ENCODE measurements at regions not wholly inside any gene's neighbourhood (a gene's known extent, or its start where the extent isn't known, plus 50 kb on each side); places are given as distances from the start of the nearest gene placed in this dataset.
"Not testable (repeated sequence)": the region's sequence is repeated elsewhere in the genome, so short reads cannot be mapped to it uniquely, and the experiment has no call there.

DNA sequence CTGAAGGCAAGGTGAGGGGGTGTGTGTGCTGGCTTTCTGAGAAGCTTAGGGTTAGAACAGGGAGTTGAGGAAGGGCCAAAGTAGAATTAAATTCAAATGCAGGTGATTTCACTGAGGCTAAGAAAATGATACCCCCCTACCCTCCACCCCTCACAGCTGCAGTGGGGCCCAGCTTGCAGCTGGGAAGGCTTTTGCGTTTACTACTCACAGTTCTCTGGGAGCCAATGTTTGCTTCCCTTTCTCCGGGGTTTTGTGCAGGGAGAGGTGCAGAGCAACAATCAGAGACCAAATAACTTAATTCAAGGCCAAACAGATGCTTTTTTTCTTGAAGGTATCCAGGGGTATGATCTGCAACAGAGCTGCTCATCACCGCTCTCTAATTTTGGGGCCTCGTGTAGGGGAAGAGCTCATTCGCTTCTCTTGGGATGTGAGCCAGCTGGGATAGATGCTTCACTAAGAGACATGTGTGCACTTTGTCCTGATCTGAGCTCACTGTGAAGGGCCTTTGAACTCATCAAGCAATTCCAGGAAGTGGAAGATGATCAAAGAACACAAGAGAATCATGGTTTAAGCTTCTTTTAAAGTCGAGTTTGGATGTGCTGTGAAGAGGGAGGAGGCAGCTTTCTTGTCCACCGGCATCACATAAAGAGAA, 122.7 kb upstream of the C1GALT1C1 start:
- no peak for FAIRE-seq

DNA sequence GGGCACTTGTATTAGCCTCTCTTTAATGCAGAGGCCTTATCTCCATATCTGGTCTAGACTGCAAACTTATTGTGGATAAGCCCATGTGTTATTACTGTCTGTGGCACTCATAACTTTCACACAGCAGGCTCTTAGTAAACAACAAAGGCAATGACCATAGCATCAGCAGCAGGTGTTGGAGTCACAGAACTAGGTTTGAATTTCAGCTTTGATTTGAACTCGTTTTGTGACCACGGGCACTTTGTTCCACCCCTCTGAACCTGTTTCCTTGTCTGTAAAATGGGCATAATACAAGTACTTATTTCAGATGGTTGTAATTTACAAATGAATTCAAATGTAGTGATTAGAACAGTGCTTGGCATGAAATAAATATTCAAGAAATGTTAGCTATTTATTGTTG, 121.8 kb upstream of the C1GALT1C1 start:
- FAIRE-seq = no peak

DNA sequence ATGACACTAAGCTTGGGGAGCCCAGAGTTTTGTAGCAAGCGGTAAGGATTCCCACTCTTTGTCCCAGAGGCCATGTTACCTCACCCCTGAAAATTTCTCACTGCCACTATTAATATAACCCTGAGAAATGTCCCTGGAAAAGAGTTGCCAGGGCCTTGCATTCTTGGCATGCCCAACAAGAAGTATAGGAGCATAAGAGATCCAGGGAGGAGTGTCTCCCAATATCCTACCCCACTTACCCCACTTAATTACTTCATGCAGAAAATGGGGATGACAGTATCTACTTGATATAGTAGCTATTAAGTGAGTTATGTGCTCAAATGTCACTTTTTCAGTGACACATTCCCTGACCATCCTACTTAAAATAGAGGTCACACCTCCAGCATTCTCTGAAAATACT, 120.5 kb upstream of the C1GALT1C1 start:
- FAIRE-seq = no peak

DNA sequence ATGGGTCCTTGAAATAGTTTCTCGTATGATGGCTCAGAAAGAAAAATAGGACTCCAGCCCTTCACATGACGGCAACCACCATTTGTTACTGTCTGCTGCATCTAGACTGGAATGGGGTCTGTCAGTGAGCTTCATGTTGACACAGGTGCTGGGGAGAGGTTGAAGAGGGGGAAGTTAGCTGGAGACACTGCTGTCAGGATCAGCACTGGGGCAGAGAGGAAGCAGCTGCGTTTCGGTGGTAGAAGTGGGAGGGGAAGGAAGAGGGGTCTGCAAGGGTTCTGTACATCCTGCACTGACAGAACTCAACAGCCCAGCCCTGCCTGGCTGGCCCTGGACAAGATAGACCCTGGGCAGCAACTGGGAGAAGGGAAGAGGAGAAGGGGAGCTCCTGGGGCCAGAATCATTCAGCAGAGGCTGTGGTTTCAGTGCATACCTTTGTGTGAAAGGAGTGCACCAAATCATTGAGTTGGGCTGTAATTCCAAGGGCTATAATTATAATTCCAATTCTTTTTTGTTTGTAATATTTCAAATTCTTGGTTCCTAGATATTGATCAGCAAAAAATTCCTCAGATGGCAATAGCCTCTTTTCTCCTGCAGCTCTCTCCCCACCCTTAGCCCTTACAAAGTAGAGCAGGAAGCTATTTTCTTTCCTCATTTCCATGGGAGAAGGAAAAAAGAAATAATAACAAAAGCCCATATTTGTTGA, 119.4 kb upstream of the C1GALT1C1 start:
- no peak for FAIRE-seq

DNA sequence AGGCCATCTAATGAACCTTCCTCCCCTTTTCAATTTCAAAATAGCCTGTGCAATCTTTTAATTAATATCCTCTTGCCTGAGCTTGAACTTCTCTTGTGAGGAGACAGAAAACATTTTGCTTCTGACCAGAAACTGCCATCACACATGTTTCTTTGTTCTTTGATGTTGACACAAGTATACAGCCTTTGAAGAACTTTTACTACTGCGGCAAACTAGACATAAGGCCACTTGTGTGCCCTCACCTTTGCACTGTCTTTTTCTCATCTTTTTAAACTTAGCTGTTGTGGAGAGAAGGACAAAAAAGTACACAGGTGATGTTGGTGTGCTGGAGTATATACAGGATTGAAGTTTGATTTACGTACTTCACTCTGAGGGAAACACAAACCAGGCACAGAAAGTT, 116.3 kb upstream of the C1GALT1C1 start:
- no peak for FAIRE-seq

DNA sequence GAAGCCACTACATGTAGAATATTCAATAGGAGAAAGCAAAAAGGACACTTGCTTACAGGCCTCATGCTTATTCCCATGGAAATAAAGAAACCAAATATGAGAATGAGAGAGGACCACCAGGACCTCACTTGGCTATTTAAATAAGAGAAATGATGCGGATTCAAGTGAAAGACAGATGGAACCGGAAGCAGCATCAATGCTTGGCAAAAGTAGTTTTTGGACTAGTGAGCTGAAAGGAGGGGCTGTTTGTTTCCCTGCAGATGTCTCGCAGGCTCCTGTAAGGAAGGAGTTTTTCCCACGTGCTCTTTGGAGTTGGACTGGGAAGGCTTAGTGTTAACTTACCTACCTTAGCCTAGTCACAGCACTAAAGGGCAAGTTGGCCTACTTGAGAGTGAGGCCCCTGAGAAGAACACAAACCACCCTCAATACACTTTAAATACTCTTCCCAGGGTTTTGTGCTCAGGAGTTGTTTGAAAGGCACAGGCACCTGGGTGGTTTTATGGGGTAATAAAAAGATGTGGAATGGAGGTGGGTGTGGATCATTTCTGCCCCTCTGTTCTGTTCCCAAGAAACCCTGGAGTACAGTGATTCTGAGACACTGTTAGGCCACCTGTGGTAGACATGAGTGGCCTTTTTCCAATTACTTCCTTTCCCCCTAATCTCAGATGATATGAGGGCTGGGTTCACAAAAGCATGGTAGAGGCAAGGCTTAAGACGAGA, 113.3 kb upstream of the C1GALT1C1 start:
- no peak for FAIRE-seq

DNA sequence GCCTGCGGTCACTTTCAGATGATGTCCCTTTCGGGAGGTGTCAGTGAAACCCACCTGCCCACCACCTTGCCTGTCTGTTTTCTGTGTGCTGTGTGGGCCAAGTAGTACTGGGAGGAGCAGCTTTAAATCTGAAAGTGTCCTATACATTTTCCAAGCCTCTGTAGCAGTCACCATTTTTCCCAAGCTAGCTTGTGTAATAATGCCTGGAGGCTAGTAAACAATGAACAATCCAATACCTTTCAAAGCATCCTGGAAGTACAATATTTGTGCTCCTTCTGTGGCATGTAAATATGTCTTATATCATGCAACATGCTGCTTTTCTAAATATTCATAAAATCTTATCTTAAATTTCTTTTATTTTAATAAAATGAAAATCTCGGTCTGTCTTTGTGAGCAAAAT, 111.6 kb upstream of the C1GALT1C1 start:
- no peak for FAIRE-seq

DNA sequence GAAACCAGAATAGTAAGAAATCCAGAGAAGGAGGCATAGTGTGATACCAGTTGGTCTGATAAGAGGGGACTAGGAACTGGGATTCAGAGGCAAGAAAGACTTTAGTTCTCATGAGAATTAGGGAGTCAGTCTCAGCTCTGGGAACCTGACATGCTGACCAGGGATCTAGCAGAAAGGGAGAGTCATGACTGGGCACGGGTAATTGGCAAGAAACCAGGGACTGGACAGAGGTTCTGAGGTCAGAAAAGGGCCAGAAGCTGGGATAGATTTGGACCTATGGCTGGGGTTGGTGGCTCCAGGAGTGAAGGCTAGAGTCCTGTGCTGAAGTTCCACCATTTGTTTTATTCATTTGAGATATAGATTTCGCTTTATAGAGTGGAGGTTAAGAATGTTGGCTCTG, 110.2 kb upstream of the C1GALT1C1 start:
- no peak for FAIRE-seq

DNA sequence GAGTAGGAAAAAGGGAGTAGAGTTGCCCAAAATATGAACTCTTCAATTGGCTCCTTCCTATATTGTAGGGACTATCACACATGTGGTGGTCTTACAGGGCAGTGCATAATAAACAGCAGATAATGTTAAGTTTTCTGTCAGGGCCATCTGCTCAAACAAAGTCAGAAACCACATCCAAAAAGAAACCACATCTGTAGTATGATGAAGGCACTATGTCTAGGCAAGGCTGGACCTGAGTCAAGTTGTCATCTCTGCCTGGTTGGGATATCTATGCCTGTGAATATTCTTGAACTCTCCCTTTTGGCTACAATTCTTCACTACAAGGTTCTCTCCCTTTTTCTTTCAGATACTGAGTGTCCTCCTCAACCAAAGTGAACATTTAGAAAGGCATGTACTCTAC, 109.4 kb upstream of the C1GALT1C1 start:
- no peak for FAIRE-seq

DNA sequence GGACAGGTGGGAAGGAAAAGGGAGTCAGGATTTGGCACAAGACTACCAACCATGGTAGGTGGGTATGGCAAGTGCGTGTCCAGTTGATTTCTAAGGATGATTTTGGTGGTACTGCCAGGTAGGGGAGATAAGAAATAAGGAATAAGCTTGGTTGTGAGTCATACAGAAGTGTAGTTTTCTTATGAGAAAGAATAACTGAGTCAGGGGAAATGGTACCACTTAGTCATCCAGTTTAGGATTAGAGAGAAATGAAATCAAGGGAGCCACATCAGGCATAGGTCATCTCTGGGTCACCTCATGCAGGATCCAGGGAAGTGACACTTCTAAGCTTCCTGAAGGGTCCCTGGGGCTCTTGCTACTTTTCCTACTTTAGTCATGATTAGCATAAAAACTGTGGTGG, 107.1 kb upstream of the C1GALT1C1 start:
- FAIRE-seq = no peak

DNA sequence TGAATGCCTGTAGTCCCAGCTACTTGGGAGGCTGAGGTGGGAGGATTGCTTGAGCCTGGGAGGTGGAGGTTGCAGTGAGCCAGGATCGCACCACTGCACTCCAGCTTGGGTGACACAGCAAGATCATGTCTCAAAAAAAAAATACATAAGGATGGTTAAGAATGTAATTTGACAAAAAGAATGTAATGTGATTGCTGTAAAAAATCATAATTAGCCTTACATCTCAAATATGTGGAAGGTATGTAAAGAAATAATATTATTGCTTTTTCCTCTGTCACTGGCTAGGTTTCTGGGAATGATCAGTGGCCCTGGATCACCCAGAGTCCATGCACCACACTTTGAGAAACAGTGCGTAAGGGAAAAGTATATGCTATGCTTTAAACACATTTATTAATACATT, 106.1 kb upstream of the C1GALT1C1 start:
- FAIRE-seq = no peak

DNA sequence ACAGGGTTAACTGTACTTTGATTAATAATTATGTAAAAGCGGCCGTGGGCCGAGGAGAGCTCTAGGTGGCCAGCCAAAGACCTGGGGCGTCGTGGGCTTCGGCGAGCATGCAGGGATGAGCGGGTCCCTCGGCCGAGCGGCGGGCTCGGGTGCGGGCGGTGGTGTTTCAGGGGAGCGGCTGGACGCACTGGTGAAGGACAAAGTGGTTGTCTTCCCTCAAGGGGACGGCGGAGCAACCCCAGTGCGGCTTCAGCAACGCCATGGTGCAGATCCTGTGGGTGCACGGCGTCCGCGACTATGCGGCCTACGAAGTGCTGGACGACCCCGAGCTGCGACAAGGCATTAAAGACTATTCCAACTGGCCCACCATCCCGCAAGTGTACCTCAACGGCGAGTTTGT, 103.0 kb upstream of the C1GALT1C1 start:
- FAIRE-seq = no peak

DNA sequence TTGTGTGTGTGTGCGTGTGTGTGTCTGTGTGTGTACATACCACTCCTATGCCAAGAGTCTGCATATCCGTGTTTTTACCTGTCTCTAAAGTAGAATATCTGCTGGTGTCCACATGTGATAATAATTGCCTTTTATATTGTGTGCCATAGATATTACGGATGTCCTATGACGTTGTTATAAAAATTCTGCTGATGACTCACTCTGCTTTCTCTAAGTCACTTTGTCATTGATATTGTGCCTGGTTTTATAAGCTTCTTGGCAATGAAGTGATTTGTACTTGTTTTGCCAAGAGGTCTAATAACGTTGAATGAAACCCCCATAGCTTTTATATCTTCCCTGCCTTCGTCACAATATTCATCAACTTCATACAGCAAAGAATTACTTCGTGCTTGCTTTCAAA, 102.6 kb upstream of the C1GALT1C1 start:
- no peak for FAIRE-seq

DNA sequence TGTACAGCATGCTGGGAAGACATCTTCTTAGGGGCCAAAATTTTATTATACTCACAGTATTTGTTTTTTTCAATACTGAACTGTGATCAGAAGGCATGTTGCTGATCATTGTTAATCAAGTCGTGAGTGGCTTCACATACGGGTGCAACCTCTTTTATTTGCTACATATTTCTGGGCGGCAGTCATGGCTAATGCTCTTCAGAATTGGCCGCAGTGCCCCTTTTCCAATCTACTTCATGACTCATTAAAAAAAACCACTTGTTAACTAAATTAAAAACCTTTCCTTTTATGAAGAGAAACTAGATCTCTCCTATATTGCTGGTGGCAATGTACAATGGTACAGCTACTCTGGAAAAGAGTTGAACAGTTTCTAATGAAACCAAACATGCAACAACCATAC, 101.5 kb upstream of the C1GALT1C1 start:
- FAIRE-seq = no peak

DNA sequence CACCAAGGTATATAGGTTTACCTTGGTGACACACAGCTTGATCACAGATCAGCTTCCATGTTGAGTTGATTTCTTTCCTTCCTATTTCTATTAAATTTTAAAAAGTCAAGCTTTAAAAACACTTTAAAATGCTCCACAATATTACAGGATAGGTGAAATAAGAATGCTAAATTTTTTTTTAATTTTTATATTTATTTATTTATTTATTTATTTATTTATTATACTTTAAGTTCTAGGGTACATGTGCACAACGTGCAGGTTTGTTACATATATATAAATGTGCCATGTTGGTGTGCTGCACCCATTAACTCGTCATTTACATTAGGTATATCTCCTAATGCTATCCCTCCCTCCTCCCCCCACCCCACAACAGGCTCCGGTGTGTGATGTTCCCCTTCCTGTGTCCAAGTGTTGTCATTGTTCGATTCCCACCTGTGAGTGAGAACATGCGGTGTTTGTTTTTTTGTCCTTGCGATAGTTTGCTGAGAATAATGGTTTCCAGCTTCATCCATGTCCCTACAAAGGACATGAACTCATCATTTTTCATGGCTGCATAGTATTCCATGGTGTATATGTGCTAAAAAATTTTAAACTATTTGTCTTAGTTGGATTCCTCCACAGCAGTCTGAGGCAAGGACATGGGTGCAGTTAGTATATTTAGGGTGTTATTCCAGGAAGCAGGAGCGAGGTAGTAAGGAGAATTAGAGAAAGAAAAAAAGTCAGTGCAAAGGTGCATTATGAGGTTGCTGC, 99.8 kb upstream of the C1GALT1C1 start:
- not testable (repeated sequence) for FAIRE-seq

DNA sequence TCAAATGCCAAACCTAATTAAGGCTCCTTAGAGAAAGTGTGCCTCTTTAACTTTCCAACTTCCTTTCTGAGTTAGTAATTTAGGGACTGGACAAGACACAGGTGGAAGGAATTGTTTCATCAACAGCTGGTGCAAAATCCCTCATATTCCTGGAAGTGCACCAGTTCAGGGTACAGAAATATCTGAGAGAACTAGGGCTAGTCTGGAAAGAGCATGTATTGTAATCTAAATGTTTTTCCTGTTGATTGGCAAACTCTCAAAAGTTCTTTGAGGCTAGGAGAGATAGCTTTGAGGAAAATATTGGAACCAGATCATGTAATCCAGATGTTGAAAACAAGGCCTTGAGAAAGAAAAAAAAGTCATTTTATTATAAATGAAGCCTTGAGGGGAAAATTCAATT, 98.1 kb upstream of the C1GALT1C1 start:
- no peak for FAIRE-seq

DNA sequence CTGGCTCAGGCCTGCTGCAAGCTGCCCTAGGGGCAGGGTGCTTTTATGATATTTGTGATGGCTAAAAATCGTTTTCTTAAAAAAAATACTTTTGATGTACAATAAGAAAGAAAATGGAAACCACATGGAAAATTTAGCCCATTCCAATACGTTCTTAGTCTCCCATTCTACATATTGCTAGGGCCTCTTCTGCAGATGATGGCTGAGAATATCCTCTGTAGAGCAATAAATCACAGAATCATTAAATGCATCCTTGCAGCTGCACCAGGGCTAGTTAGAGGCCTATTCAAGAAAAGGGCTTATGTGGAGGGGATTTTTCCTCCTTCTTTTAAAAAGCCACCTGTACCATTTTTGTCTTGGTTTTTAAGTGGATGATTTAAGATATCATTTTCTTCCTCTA, 97.6 kb upstream of the C1GALT1C1 start:
- FAIRE-seq = no peak

DNA sequence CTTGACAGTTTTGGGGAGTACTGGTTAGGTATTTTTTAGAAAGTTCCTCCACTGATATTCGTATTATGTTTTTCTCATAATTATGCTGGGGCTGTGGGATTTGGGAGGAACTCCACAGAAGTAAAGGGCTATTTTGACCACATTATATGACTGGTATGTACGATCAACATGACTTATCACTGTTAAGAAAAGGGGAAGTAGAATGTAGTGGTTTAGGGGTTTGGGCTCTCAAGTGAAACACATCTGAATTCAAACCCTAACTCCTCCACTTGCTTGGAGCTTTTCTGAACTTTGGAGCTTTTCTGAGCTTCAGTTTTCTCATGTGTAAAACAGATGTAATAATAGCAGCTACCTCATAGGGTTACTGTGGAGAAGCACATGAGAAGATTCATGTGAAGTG, 96.4 kb upstream of the C1GALT1C1 start:
- FAIRE-seq = no peak

DNA sequence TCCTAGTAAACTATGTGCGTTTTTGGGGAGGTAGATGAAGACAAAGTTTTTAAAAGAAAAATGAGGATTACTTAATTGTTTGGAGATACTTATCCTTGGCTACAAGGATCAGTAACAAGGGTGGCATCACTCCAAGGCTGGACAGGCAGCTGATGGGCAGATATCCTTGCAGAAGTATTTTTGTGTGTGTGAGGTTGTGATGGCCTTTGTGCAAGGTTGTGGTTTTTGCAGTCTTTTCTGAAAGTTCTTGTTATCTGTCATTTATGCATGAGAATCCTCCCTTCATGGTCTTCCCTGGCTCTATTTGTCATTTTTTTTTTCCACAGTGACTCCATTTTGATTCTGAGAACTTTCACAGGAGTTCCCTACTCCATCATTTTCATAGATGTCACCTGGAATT, 96.0 kb upstream of the C1GALT1C1 start:
- FAIRE-seq = no peak

DNA sequence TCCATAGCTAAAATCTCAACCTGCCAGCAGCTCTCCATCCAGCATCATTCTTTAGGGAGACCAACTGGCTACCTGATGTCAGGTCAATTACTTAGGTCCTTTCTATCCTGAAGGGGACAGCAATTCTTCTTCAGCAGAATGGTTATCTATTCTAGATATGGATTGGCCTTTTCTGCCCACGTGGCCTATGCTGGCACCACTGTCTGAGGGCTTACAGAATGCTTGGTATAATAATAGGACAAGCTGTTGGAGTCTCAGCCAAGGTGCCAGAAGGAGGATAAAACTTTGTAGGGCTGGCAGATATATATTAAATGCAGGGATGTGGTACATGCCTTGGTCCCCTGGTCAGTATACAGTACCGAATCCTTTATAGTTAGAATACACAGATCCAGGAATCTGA, 89.8 kb upstream of the C1GALT1C1 start:
- FAIRE-seq = no peak

DNA sequence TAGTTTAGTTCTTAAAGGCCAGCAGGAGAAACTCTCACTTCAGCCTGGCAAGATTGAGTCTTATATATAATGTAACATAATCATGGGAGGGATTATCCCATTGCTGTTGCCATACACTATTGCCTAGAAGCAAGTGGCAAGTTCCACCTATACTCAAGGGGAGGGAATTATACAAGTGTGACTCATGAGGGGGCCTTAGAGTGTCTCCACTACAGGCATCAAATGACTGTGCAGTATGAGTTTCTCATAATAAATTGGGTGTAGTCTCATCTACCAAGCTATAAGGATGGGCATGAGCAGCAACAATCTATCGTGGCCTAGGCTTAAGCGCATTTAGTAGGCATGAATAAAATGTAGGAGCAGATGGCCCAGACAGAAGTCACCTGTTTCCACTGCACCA, 89.1 kb upstream of the C1GALT1C1 start:
- FAIRE-seq = no peak

DNA sequence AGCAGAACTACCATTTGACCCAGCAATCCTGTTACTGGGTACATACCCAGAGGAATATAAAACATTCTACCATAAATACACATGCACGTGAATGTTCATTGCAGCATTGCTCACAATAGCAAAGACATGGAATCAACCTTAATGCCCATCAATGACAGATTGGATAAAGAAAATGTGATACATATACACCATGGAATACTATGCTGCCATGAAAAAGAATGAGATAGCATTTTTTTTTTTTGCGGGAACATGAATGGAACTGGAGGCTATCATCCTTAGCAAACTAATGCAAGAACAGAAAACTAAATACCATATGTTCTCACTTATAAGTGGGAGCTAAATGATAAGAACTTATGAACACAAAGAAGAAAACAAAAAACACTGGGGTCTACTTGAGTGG, 72.5 kb upstream of the C1GALT1C1 start:
- FAIRE-seq = not testable (repeated sequence)

DNA sequence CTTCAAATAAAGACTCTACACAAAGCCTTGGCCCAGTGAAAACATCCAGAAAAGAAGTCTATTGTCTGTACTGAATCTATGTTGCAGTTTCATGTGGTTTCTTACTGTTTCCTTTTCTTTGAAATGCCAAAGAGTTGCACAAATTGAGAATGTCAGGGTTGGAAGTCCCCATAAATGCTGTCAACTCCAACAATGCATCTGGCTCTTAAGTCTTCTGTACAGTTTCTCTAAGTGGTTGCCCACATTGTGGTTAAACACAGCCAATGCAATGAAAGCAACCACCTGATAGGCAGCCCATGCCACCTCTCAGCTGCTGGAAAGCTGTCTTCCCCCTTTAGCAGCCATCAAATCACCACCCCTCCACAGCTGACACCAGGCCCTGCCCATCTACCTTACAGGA, 67.2 kb upstream of the C1GALT1C1 start:
- no peak for FAIRE-seq

DNA sequence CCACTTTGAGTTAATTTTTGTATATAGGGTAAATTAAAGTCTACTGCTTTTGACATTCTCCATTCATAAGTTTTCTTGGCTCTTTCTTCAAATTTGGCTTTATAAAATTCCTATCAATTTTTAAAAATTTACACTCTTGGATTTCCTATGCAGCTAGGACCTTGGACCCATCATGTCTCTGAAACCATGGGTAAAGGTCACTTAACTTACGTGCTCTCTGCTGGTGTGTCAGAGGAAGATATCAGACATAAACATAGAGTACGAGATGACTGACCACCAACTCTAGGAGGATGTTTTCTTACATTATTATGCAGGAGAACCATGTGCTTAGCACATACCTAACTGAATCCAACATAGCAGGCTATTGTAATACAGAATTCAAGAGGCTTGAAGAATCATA, 62.5 kb upstream of the C1GALT1C1 start:
- FAIRE-seq = no peak

Measured in endometrium (tissue), 2 donors.